Activated CD8-positive, alpha-beta T cell treated with anti-CD3 and anti-CD28 coated beads for 36 hours (primary cell): ENCODE measurements at regions not wholly inside any gene's neighbourhood (a gene's known extent, or its start where the extent isn't known, plus 50 kb on each side); places are given as distances from the start of the nearest gene placed in this dataset.

ENCODE experiments used
- ATAC-seq: fragments of 200-7000 bp; cut with Tn5 transposase; one replicate; pipeline ENCODE4 v1.10.0; 2021; ENCODE audit warnings: mild to moderate bottlenecking, moderate library complexity
- CTCF ChIA-PET: fragments of 350-600 bp; sonication (Branson Sonifier 250); formaldehyde crosslinking; loops from one replicate; lab custom pipeline; 2021; ENCODE audit warnings: antibody characterized with exemption; lab: Charles Lee
- POLR2A ChIA-PET: fragments of 350-600 bp; sonication (Branson Sonifier 250); formaldehyde crosslinking; loops from one replicate; lab custom pipeline; 2021; ENCODE audit warnings: antibody characterized with exemption; lab: Charles Lee
- DNase-seq: peaks from one replicate; pipeline ENCODE4 v3.0.0-alpha.2; 2020
- H3K27ac Mint-ChIP-seq: one replicate; pipeline ENCODE4 v1.8.0; 2021; ENCODE audit warnings: mild to moderate bottlenecking, mixed read lengths
- H3K27me3 Mint-ChIP-seq: one replicate; pipeline ENCODE4 v1.8.0; 2021; ENCODE audit warnings: mixed read lengths
- H3K36me3 Mint-ChIP-seq: one replicate; pipeline ENCODE4 v1.8.0; 2021; ENCODE audit warnings: low read depth, mixed read lengths
- H3K4me1 Mint-ChIP-seq: one replicate; pipeline ENCODE4 v1.8.0; 2021; ENCODE audit warnings: low read depth, mixed read lengths
- H3K4me3 Mint-ChIP-seq: one replicate; pipeline ENCODE4 v1.8.0; 2021; ENCODE audit warnings: mild to moderate bottlenecking, moderate library complexity, mixed read lengths
- H3K9me3 Mint-ChIP-seq: one replicate; pipeline ENCODE4 v1.8.0; 2021; ENCODE audit warnings: mixed read lengths
- CTCF ChIP-seq: fragments of 200-600 bp; IDR thresholded peaks from one replicate; pipeline ENCODE4 v1.8.0; 2022; ENCODE audit warnings: antibody characterized with exemption, mild to moderate bottlenecking
- intact Hi-C: fragments of 100-400 bp; cut with micrococcal nuclease; formaldehyde crosslinking; loops from one replicate; pipeline ENCODE4 v1.10.0; 2022

GRCh38 chr1:170354690-170355089 is 177.3 kb upstream of the GORAB start:
- no peaks in the 10 kb centered on the region for H3K36me3 Mint-ChIP-seq
- H3K4me1 Mint-ChIP-seq: no peaks in the 10 kb centered on the region
- POLR2A ChIA-PET: no interaction called here
- no peak for TF ChIP-seq CTCF
- no peak for DNase-seq
- H3K4me3 Mint-ChIP-seq: no peak overlapping the region
- ATAC-seq: no peak
- intact Hi-C loops: no loop called here
- H3K9me3 Mint-ChIP-seq: no peaks in the 10 kb centered on the region
- CTCF ChIA-PET: no interaction called here
- H3K27me3 Mint-ChIP-seq: peaks cover 6% of the 10 kb centered on the region
- no peak overlapping the region for H3K27ac Mint-ChIP-seq

GRCh38 chr1:170355267-170355801 is 176.6 kb upstream of the GORAB start:
- Mint-ChIP-seq H3K27me3 (peaks cover 6% of the 10 kb centered on the region), H3K4me3 (no peak overlapping the region), H3K27ac (no peak overlapping the region), H3K36me3 (no peaks in the 10 kb centered on the region), H3K4me1 (no peaks in the 10 kb centered on the region), H3K9me3 (no peaks in the 10 kb centered on the region)
- DNase-seq: no peak
- intact Hi-C loops: no loop called here
- CTCF ChIA-PET: no interaction called here
- POLR2A ChIA-PET: no interaction called here
- TF ChIP-seq CTCF: no peak
- ATAC-seq: no peak

- TF ChIP-seq CTCF: no peak
- Mint-ChIP-seq H3K4me1 (no peaks in the 10 kb centered on the region), H3K27me3 (peaks cover 6% of the 10 kb centered on the region), H3K36me3 (no peaks in the 10 kb centered on the region), H3K9me3 (no peaks in the 10 kb centered on the region), H3K4me3 (no peak overlapping the region), H3K27ac (no peak overlapping the region)
- ChIA-PET POLR2A (no interaction called here), CTCF (no interaction called here)
- no peak for ATAC-seq
- intact Hi-C loops: no loop called here
- no peak for DNase-seq
These were observed 175.4 kb upstream of the GORAB start for GRCh38 chr1:170356585-170356984.

GRCh38 chr1:170357750-170358149 is 174.2 kb upstream of the GORAB start:
- ChIA-PET POLR2A (no interaction called here), CTCF (no interaction called here)
- intact Hi-C loops: no loop called here
- no peak for TF ChIP-seq CTCF
- Mint-ChIP-seq H3K27me3 (peaks cover 6% of the 10 kb centered on the region), H3K27ac (no peak overlapping the region), H3K36me3 (no peaks in the 10 kb centered on the region), H3K4me1 (no peaks in the 10 kb centered on the region), H3K4me3 (no peak overlapping the region), H3K9me3 (no peaks in the 10 kb centered on the region)
- DNase-seq (no peak), ATAC-seq (no peak)

- intact Hi-C loops: no loop called here
- Mint-ChIP-seq H3K27me3 (peaks cover 2% of the 10 kb centered on the region), H3K4me3 (no peak overlapping the region), H3K9me3 (no peaks in the 10 kb centered on the region), H3K4me1 (no peaks in the 10 kb centered on the region), H3K36me3 (no peaks in the 10 kb centered on the region), H3K27ac (no peak overlapping the region)
- no peak for DNase-seq
- TF ChIP-seq CTCF: no peak
- no peak for ATAC-seq
- ChIA-PET CTCF (no interaction called here), POLR2A (no interaction called here)
These were observed 171.4 kb upstream of the GORAB start for GRCh38 chr1:170360601-170361000.
